ENCODE measurements at regions not wholly inside any gene's neighbourhood (a gene's known extent, or its start where the extent isn't known, plus 50 kb on each side); places are given as distances from the start of the nearest gene placed in this dataset.

DNA sequence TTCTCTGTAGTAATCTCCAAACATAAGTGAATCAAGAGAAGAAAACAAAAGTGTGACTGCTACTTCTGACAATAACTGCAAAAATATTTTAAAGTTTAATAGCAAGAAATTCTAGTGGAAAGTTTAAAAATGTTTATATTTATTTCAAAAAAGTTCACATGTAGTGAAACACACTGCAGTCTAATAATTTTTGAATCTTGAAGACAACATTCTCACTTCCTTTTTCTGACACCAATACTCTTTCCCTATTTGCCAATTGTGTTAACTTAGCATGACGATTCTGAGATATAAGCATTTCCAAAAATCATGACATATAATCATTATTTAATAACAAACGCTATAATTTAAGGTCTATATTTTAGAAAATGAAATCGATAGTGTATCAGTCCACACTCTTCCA, 429.1 kb upstream of the PKDCC start:
- no peak for TF ChIP-seq EZH2phosphoT487 (IDR thresholded peaks at IDR 0.05)
- no peak for TF ChIP-seq CTCF (IDR thresholded peaks at IDR 0.05)
- TF ChIP-seq EZH2 (IDR thresholded peaks at IDR 0.05), result no peak

All from neural progenitor cell (in vitro differentiated cells).